CD4-positive, alpha-beta T cell treated with Interleukin-4 for 4 hours (primary cell): ENCODE measurements at regions not wholly inside any gene's neighbourhood (a gene's known extent, or its start where the extent isn't known, plus 50 kb on each side); places are given as distances from the start of the nearest gene placed in this dataset.

Experiments
- DNase-seq: peaks from one replicate; pipeline ENCODE4 v3.0.0-alpha.2; 2020

DNA sequence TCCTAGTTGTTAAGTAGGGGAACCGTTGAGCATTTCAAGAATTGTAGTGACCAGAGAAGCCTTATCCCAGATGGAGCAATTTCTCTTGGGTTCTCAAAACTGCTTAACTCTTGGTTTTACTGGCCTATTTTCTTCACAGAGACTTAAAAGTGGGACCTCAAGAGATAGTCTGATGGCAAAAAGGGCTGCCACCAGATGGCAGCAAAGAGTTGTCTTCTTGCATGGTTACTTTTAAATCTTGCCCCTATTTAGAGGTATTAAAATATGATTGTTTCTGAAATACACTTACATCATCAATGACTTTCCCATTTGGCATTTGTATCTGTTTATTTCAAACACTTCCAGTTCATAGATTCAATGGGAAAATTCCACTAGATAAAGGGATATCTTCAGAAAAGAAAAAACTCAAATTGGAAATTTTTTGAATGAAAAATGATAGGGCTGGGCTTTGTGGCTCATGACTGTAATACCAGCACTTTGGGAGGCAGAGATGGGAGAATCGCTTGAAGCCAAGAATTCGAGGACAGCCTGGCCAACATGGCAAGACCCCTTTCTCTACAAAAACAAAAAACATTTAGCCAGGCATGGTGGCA, 69.9 kb upstream of the CNTN1 start:
- peak; percentile 18 for DNase-seq

DNA sequence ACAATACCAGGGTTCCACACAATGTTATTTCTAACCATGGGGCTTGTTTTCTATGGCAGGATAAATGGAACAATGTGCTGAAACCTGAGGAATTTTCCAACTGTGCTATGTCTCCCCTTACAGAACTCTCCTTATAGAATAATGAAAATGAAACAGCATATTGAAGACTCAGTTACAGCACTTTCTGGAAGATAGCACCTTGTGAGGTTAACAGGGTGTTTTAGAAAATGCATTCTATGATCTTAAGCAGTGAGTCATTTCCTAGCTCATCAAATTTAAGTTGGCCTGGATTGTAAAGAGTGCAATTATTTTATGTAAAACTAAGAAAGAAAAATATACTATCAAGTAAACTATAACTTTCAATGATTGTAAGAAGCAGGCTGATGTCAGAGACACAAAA, 60.1 kb upstream of the CNTN1 start:
- DNase-seq = no peak

DNA sequence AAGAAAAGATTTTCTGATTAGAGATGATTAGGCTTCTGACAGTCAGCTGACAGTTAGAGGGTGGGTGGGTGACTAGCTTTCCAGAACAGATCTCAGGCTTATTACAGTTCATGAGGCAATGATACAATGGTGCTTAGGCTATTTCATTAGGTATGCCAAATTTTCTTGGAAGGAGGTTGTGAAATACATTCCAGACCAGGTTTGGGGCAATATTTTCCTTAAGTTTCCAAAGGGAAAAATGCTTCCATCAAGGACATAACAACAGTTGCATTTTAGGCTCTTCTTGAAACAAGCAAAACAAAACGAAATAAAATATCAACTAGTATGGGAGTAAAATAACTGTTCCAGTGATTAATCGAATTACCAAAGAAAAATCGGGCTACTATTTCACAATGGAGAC, 59.3 kb upstream of the CNTN1 start:
- no peak for DNase-seq

DNA sequence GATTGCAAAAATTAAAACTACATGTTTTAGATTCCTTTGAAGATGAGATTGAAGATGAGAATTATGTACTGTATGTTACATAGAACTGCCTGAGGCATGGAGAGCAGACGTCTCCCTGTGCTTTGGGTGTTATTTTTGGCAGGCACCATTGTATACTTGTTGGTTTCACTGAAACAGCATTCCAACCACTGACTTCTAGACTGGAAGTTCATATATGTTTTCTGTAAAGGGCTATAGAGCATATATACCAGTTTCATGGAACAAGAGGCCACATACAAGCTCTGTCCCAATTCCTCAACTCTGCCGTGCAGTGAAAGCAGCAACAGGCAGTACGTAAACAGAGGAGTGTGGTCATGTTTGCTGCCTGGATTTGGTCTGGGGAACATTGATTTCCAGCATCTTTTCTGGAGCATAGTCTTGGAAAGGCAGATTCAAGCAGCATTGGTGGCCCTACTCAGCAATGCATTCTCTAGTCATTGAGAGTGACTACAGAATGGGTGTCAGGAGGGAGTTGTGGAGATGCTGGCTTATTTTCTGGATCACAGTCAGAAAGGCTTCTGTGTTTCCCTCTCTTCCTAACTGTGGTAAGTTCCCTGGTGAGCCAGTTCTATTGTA, 57.6 kb upstream of the CNTN1 start:
- no peak for DNase-seq

DNA sequence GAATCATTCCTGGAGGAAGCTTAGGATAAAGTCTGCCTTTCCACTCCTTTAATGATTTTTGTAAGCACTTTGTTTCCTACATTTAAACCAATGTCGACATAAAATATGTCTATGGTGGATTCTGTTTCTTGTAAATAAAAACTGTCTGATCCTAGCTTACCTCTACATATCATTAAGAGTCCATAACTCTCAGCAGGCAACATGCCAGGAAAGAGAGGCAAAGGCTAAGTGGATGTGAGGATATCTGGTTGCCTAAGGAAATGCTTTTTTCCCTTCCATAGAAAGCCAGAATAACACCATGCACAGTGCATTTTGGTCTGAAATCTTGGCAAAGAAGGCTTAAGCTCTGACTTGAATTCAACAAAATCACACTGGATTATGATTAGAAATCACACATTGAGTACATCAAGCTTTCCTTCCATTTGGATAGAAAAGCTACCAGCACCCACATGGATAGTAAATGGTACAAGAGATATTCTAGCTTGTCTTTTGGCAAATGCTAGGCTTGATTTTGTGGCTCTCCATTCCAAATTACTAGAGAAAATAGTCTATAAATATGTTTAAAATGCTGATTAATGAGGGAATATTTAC, 57.0 kb upstream of the CNTN1 start:
- DNase-seq = no peak
